OCI-LY7 (cell line): ENCODE measurements at regions not wholly inside any gene's neighbourhood (a gene's known extent, or its start where the extent isn't known, plus 50 kb on each side); places are given as distances from the start of the nearest gene placed in this dataset.

Source experiments
- EZH2phosphoT487 ChIP-seq: fragments of 200-600 bp; sonication (generic); IDR thresholded peaks from 2 replicates; pipeline ENCODE4 v1.6.1; 2018; ENCODE audit warnings: low read depth, borderline replicate concordance, mild to moderate bottlenecking, mixed run types, antibody characterized with exemption, low read length, moderate library complexity, mixed read lengths
- TF ChIP-seq, protein P1 (sequence below): fragments of 200-600 bp; sonication (generic); conservative IDR thresholded peaks from 2 replicates; pipeline ENCODE4 v1.5.1; 2014; ENCODE audit warnings: mild to moderate bottlenecking, antibody characterized with exemption, low read length, moderate library complexity, mixed read lengths

DNA sequence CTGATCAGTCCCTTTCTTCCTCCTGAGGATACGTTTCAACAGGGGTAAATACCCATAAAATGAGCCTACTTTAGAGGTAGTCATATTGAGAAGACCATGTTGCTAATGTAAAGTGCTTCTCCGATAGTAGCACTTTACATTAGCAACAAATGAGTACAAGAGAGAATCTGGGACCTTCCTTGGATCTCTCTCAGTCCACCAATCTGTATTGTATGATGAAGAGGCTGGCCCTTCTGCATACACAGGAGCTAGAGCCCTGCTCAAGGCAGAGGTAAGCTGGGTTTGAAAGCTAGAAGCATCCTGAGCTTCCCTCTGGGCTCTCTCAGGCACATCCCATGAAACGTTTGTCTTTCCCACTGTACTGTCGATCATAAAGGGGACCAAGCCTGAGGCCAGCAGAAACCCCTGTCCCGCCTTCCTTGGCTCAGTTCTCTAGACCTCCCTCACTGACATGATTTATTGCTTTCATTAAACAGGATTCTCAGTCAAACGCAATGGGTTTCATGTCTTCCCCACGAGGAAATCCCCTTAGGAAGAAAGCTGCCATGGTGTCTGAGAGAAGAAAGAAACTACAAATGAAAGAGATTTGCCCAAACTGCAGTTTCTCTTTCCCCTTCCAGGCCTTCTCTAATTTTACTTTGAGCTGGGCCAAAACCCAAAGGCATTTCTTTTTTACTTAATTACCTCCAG lies 62.8 kb upstream of the BCAR3 start:
- TF ChIP-seq EZH2phosphoT487 = no peak
- TF ChIP-seq, protein P1, sequence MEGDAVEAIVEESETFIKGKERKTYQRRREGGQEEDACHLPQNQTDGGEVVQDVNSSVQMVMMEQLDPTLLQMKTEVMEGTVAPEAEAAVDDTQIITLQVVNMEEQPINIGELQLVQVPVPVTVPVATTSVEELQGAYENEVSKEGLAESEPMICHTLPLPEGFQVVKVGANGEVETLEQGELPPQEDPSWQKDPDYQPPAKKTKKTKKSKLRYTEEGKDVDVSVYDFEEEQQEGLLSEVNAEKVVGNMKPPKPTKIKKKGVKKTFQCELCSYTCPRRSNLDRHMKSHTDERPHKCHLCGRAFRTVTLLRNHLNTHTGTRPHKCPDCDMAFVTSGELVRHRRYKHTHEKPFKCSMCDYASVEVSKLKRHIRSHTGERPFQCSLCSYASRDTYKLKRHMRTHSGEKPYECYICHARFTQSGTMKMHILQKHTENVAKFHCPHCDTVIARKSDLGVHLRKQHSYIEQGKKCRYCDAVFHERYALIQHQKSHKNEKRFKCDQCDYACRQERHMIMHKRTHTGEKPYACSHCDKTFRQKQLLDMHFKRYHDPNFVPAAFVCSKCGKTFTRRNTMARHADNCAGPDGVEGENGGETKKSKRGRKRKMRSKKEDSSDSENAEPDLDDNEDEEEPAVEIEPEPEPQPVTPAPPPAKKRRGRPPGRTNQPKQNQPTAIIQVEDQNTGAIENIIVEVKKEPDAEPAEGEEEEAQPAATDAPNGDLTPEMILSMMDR = no peak
